ENCODE measurements at regions not wholly inside any gene's neighbourhood (a gene's known extent, or its start where the extent isn't known, plus 50 kb on each side); places are given as distances from the start of the nearest gene placed in this dataset.

- TF ChIP-seq ZNF785 (tag by site-specific recombination; IDR thresholded peaks at IDR 0.05) (no peak), ZNF335 (tag by site-specific recombination; conservative IDR thresholded peaks at IDR 0.05) (no peak), ZNF223 (tag by site-specific recombination; IDR thresholded peaks at IDR 0.05) (no peak)
Measured at GRCh38 chr16:6059671-6060070, 962.1 kb upstream of the EEF2KMT start (continued).

- Histone ChIP-seq H3K36me3 (ENCODE audit: control insufficient read depth in 2 of 2, insufficient read depth in 1 of 2, low read length in 2 of 2) (no peaks in the 10 kb centered on the region), H3K4me3 (ENCODE audit: low read depth, low read length) (no peak overlapping the region), H3K9me3 (ENCODE audit: control insufficient read depth, insufficient read depth, low read depth, low read length) (no peaks in the 10 kb centered on the region), H3K4me1 (ENCODE audit: control insufficient read depth, insufficient read depth, low read length) (no peaks in the 10 kb centered on the region), H3K27ac (ENCODE audit: extremely low read depth, low read depth, low read length) (no peak overlapping the region)
- ChIA-PET CTCF (no interaction called here), POLR2A (no interaction called here)
- TF ChIP-seq ZNF169 (tag by site-specific recombination; IDR thresholded peaks at IDR 0.05) (no peak), ZNF302 (tag by site-specific recombination; IDR thresholded peaks at IDR 0.05; ENCODE audit: low read depth) (no peak), ZSCAN18 (tag by site-specific recombination; IDR thresholded peaks at IDR 0.05) (no peak), ATF2 (tag by site-specific recombination; IDR thresholded peaks at IDR 0.05; ENCODE audit: low read depth) (no peak), ZNF324 (tag by site-specific recombination; IDR thresholded peaks at IDR 0.05) (no peak), INSM2 (tag by site-specific recombination; IDR thresholded peaks at IDR 0.05) (no peak), ZNF521 (tag by site-specific recombination; IDR thresholded peaks at IDR 0.05) (no peak), ZBTB10 (tag by site-specific recombination; IDR thresholded peaks at IDR 0.05) (no peak), ZNF24 (tag by site-specific recombination; IDR thresholded peaks at IDR 0.05) (no peak), ZNF341 (tag by site-specific recombination; IDR thresholded peaks at IDR 0.05; ENCODE audit: low read depth) (no peak), PRDM4 (tag by site-specific recombination; IDR thresholded peaks at IDR 0.05) (no peak)
Measured at GRCh38 chr16:6057821-6058220, 960.2 kb upstream of the EEF2KMT start.

- CTCF ChIA-PET = no interaction called here
- TF ChIP-seq RBAK (tag by site-specific recombination; IDR thresholded peaks at IDR 0.05) (no peak), ZNF76 (tag by site-specific recombination; IDR thresholded peaks at IDR 0.05; ENCODE audit: borderline replicate concordance, low read depth) (no peak), ZNF175 (tag by site-specific recombination; IDR thresholded peaks at IDR 0.05) (no peak), ZNF501 (tag by site-specific recombination; IDR thresholded peaks at IDR 0.05) (no peak), ZNF677 (tag by site-specific recombination; IDR thresholded peaks at IDR 0.05) (no peak), ZNF561 (tag by site-specific recombination; IDR thresholded peaks at IDR 0.05; ENCODE audit: borderline replicate concordance) (no peak)
- H3K36me3 ChIP-seq (ENCODE audit: control insufficient read depth in 2 of 2, insufficient read depth in 1 of 2, low read length in 2 of 2) = no peaks in the 10 kb centered on the region
- H3K4me1 ChIP-seq (ENCODE audit: control insufficient read depth, insufficient read depth, low read length) = no peaks in the 10 kb centered on the region
- no peak overlapping the region for H3K27ac ChIP-seq (ENCODE audit: extremely low read depth, low read depth, low read length)
- H3K9me3 ChIP-seq (ENCODE audit: control insufficient read depth, insufficient read depth, low read depth, low read length) = no peaks in the 10 kb centered on the region
- H3K4me3 ChIP-seq (ENCODE audit: low read depth, low read length) = no peak overlapping the region
- POLR2A ChIA-PET = no interaction called here
Measured at GRCh38 chr16:6048017-6048416, 950.4 kb upstream of the EEF2KMT start.

All from HEK293 (cell line).